Endodermal cell (in vitro differentiated cells): ENCODE measurements at regions not wholly inside any gene's neighbourhood (a gene's known extent, or its start where the extent isn't known, plus 50 kb on each side); places are given as distances from the start of the nearest gene placed in this dataset.
A peak's percentile ranks its signal among the peaks of the same experiment; 100 is the strongest.

Experiments used
- DNase-seq: peaks from one replicate; pipeline ENCODE4 v3.0.0-alpha.2; 2017
- H3K27ac ChIP-seq: 2 replicates; pipeline ENCODE4 v1.5.1; 2013; ENCODE audit warnings: mild to moderate bottlenecking, low read depth, low read length, moderate library complexity
- H3K27me3 ChIP-seq: 2 replicates; pipeline ENCODE4 v1.6.1; 2013; ENCODE audit warnings: mild to moderate bottlenecking, low read length, moderate library complexity; ENCODE audit not compliant: insufficient read depth, control insufficient read depth, poor library complexity, severe bottlenecking
- H3K36me3 ChIP-seq: 2 replicates; pipeline ENCODE4 v1.7.0; 2013; ENCODE audit warnings: mild to moderate bottlenecking, low read length, moderate library complexity; ENCODE audit not compliant: control insufficient read depth, insufficient read depth
- H3K4me1 ChIP-seq: one replicate; pipeline ENCODE4 v1.7.0; 2013; ENCODE audit warnings: low read length; ENCODE audit not compliant: control insufficient read depth, insufficient read depth
- H3K4me3 ChIP-seq: 2 replicates; pipeline ENCODE4 v1.5.1; 2013; ENCODE audit warnings: mild to moderate bottlenecking, low read length, moderate library complexity
- H3K9ac ChIP-seq: 2 replicates; pipeline ENCODE4 v1.6.1; 2013; ENCODE audit warnings: mild to moderate bottlenecking, low read length, moderate library complexity; ENCODE audit not compliant: poor library complexity, severe bottlenecking; ENCODE audit errors: extremely low read depth
- H3K9me3 ChIP-seq: 2 replicates; pipeline ENCODE4 v1.6.1; 2013; ENCODE audit warnings: mild to moderate bottlenecking, low read length, moderate library complexity; ENCODE audit not compliant: control insufficient read depth
- H3K27ac Mint-ChIP-seq: 2 replicates; pipeline ENCODE4 v1.8.0; 2020; ENCODE audit warnings: mixed read lengths
- H3K27me3 Mint-ChIP-seq: 2 replicates; pipeline ENCODE4 v1.8.0; 2021; ENCODE audit warnings: mild to moderate bottlenecking, mixed read lengths; ENCODE audit not compliant: insufficient read depth
- H3K36me3 Mint-ChIP-seq: 2 replicates; pipeline ENCODE4 v1.8.0; 2020; ENCODE audit warnings: low read depth, mixed read lengths
- H3K4me1 Mint-ChIP-seq: 2 replicates; pipeline ENCODE4 v1.8.0; 2020; ENCODE audit warnings: mixed read lengths
- H3K4me3 Mint-ChIP-seq: 2 replicates; pipeline ENCODE4 v1.8.0; 2020; ENCODE audit warnings: mild to moderate bottlenecking, moderate library complexity, mixed read lengths
- H3K9me3 Mint-ChIP-seq: 2 replicates; pipeline ENCODE4 v1.8.0; 2020; ENCODE audit warnings: mild to moderate bottlenecking, mixed read lengths
- WGBS, 2 experiments: methylation state at CpG; one replicate each; pipeline versions ENCODE4 v1.1.5 to v1.1.7; 2013; ENCODE audit warnings: missing lambda C conversion rate in 2 of 2, mixed read lengths in 1 of 2; ENCODE audit not compliant: insufficient coverage in 1 of 2, insufficient read length in 1 of 2; 5-methylcytosine and 5-hydroxymethylcytosine counted together
- TF ChIP-seq, protein P1 (sequence below): fragments of 200-600 bp; sonication (generic); conservative IDR thresholded peaks from 2 replicates; pipeline ENCODE4 v1.5.0; 2021; ENCODE audit warnings: antibody characterized with exemption, mild to moderate bottlenecking

DNA sequence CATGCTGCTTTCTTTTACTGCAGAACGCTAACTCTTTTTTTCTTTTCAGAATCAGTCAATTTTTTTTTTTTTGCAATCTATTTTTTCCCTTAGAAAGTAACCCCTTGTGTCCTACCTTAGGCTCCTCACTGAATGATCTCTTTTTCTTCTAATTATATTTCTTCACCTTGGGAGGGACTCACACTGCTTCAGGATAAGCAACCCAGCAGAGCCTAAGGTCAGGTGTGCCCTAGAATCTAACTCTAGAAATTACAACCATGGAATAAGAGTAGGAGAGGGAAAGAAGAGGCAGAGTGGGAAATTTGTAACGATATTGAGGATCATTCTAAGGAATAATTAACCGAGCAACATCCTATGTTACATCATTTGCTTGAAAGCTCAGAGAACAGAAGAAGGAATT is 564.0 kb upstream of the MEF2C start:
- H3K36me3 ChIP-seq: no peaks in the 10 kb centered on the region
- H3K4me1 Mint-ChIP-seq: peaks cover 31% of the 10 kb centered on the region
- peak overlapping the region; percentile 15 for H3K27ac Mint-ChIP-seq
- TF ChIP-seq, protein P1, sequence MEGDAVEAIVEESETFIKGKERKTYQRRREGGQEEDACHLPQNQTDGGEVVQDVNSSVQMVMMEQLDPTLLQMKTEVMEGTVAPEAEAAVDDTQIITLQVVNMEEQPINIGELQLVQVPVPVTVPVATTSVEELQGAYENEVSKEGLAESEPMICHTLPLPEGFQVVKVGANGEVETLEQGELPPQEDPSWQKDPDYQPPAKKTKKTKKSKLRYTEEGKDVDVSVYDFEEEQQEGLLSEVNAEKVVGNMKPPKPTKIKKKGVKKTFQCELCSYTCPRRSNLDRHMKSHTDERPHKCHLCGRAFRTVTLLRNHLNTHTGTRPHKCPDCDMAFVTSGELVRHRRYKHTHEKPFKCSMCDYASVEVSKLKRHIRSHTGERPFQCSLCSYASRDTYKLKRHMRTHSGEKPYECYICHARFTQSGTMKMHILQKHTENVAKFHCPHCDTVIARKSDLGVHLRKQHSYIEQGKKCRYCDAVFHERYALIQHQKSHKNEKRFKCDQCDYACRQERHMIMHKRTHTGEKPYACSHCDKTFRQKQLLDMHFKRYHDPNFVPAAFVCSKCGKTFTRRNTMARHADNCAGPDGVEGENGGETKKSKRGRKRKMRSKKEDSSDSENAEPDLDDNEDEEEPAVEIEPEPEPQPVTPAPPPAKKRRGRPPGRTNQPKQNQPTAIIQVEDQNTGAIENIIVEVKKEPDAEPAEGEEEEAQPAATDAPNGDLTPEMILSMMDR: no peak
- H3K4me3 Mint-ChIP-seq: no peak overlapping the region
- no peaks in the 10 kb centered on the region for H3K27me3 ChIP-seq
- H3K4me3 ChIP-seq: no peak overlapping the region
- DNase-seq: no peak
- no peaks in the 10 kb centered on the region for H3K36me3 Mint-ChIP-seq
- H3K27ac ChIP-seq: no peak overlapping the region
- 93% methylated on average over 3 of the region's 3 CpGs for WGBS, 2 experiments
- H3K9ac ChIP-seq: no peak overlapping the region
- no peaks in the 10 kb centered on the region for H3K9me3 Mint-ChIP-seq
- H3K4me1 ChIP-seq: no peaks in the 10 kb centered on the region
- no peaks in the 10 kb centered on the region for H3K27me3 Mint-ChIP-seq
- H3K9me3 ChIP-seq: no peaks in the 10 kb centered on the region

DNA sequence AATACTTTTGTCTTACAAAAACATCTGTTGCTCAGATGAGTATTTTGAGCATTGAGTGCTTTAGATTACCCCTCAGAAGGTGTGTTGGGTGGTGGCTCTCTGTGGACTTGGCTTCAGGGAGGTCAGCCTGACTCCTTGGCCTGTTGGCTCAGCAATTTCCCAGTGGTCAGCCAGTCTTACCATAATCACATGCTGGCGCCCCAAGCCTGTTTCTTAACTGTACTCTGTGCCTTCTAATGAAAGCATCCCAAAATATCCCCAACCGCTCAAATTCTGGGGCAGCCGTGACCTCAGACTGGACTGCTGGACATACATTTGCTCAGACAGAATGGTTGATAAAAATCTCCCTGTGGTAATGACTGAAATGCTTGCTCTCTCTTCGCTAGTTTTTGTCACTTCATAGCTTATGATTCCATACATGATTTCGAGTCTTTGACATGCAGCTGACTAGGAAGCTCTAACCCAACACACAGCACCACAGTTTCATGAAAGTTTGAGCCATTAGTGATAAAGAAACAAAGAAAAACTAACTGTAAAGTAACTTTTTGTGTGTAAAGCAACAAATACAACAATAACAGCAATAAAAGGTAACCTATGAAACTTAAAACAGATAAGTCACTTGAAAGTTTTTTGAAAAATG is 562.2 kb upstream of the MEF2C start:
- no peaks in the 10 kb centered on the region for H3K9me3 ChIP-seq
- no peaks in the 10 kb centered on the region for H3K36me3 Mint-ChIP-seq
- DNase-seq: no peak
- H3K4me1 ChIP-seq: no peaks in the 10 kb centered on the region
- no peaks in the 10 kb centered on the region for H3K27me3 ChIP-seq
- TF ChIP-seq, protein P1: no peak
- H3K4me1 Mint-ChIP-seq: peaks cover 25% of the 10 kb centered on the region
- no peaks in the 10 kb centered on the region for H3K27me3 Mint-ChIP-seq
- WGBS, 2 experiments: 83 to 94% methylated on average over 4 to 5 of the region's 5 CpGs
- no peak overlapping the region for H3K9ac ChIP-seq
- no peaks in the 10 kb centered on the region for H3K36me3 ChIP-seq
- H3K4me3 Mint-ChIP-seq: no peak overlapping the region
- H3K27ac ChIP-seq: no peak overlapping the region
- no peak overlapping the region for H3K27ac Mint-ChIP-seq
- no peak overlapping the region for H3K4me3 ChIP-seq
- no peaks in the 10 kb centered on the region for H3K9me3 Mint-ChIP-seq

DNA sequence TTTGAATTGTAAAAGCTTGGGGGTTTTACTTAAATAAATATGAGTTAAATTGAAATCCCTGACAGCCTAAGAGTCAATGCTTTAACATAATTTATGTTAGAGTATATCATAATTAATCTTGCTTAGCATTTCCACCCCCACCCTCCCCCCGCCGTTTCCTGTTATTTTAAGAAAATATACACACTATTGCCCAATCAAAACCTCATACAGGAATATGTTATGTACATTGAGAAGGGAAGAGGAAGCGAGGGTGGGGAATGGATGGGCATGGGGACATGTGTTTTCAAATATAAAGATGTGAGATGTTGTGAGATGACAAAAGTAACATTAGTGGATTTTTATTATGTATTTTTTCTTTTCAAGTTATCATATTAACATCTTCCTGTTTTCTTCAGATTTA is 561.1 kb upstream of the MEF2C start:
- Mint-ChIP-seq H3K9me3 (no peaks in the 10 kb centered on the region), H3K27ac (no peak overlapping the region), H3K27me3 (no peaks in the 10 kb centered on the region), H3K4me3 (no peak overlapping the region), H3K36me3 (no peaks in the 10 kb centered on the region), H3K4me1 (peaks cover 18% of the 10 kb centered on the region)
- no peaks in the 10 kb centered on the region for H3K4me1 ChIP-seq
- WGBS, 2 experiments: 100% methylated on average over 1 of the region's 3 CpGs; no CpG with 5 or more reads in 1 of the 2 experiments
- H3K9ac ChIP-seq: no peak overlapping the region
- H3K27me3 ChIP-seq: no peaks in the 10 kb centered on the region
- TF ChIP-seq, protein P1: no peak
- DNase-seq: no peak
- H3K36me3 ChIP-seq: no peaks in the 10 kb centered on the region
- H3K27ac ChIP-seq: no peak overlapping the region
- no peaks in the 10 kb centered on the region for H3K9me3 ChIP-seq
- no peak overlapping the region for H3K4me3 ChIP-seq
